ENCODE measurements at regions not wholly inside any gene's neighbourhood (a gene's known extent, or its start where the extent isn't known, plus 50 kb on each side); places are given as distances from the start of the nearest gene placed in this dataset.
"Not testable (repeated sequence)": the region's sequence is repeated elsewhere in the genome, so short reads cannot be mapped to it uniquely, and the experiment has no call there.

DNA sequence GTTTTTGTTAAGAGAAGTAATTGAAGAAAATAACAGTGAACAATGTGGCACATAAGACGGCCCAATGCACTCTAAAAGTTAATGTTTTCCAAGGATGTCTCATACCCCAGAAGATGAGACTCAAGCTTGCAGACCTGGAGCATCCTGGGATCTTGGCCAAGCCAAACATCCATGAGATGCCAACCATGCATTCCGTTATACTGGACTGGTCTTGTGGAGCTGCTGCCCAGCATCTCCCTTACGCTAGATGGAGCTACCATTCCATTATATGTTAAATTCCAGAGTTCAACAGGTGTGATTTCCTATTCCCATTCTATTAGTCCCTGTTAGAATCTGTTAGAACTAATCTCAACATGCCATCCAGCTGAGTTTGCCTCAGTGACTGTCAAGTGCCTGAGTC, 181.8 kb downstream of the PDCD6IP start:
- Histone ChIP-seq H3K36me3 (ENCODE audit: control insufficient read depth, insufficient read depth, low read length) (no peaks in the 10 kb centered on the region), H3K9me3 (ENCODE audit: control insufficient read depth, insufficient read depth, low read depth, low read length) (no peaks in the 10 kb centered on the region), H3K4me3 (ENCODE audit: low read depth in 2 of 2, low read length in 2 of 2) (no peak overlapping the region), H3K27me3 (ENCODE audit: control insufficient read depth, insufficient read depth, low read length) (no peaks in the 10 kb centered on the region), H3K4me1 (ENCODE audit: control insufficient read depth, insufficient read depth, low read length) (no peaks in the 10 kb centered on the region), H3K27ac (ENCODE audit: low read length) (no peak overlapping the region)
- DNase-seq (ENCODE audit: low read depth, low spot score) (peak; percentile 50), ATAC-seq (peak; percentile 91)
- intact Hi-C loops (cut with micrococcal nuclease; ENCODE audit: unreplicated experiment), result loop anchor here (1.0 kb wide), 1 partner anchor 704 kb away; no protein-coding TSS in a partner anchor
- TF ChIP-seq CTCF (IDR thresholded peaks at IDR 0.05), result peak; percentile 71
- TF ChIP-seq SIN3A (IDR thresholded peaks at IDR 0.05; ENCODE audit: borderline replicate concordance, insufficient read depth, low read depth, low read length), result no peak
- TF ChIP-seq POLR2AphosphoS5 (IDR thresholded peaks at IDR 0.05; ENCODE audit: low read depth, low read length), result no peak
- no peak for TF ChIP-seq TCF7L2 (IDR thresholded peaks at IDR 0.05; ENCODE audit: low read depth, low read length)
- TF ChIP-seq, protein P1, sequence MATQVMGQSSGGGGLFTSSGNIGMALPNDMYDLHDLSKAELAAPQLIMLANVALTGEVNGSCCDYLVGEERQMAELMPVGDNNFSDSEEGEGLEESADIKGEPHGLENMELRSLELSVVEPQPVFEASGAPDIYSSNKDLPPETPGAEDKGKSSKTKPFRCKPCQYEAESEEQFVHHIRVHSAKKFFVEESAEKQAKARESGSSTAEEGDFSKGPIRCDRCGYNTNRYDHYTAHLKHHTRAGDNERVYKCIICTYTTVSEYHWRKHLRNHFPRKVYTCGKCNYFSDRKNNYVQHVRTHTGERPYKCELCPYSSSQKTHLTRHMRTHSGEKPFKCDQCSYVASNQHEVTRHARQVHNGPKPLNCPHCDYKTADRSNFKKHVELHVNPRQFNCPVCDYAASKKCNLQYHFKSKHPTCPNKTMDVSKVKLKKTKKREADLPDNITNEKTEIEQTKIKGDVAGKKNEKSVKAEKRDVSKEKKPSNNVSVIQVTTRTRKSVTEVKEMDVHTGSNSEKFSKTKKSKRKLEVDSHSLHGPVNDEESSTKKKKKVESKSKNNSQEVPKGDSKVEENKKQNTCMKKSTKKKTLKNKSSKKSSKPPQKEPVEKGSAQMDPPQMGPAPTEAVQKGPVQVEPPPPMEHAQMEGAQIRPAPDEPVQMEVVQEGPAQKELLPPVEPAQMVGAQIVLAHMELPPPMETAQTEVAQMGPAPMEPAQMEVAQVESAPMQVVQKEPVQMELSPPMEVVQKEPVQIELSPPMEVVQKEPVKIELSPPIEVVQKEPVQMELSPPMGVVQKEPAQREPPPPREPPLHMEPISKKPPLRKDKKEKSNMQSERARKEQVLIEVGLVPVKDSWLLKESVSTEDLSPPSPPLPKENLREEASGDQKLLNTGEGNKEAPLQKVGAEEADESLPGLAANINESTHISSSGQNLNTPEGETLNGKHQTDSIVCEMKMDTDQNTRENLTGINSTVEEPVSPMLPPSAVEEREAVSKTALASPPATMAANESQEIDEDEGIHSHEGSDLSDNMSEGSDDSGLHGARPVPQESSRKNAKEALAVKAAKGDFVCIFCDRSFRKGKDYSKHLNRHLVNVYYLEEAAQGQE (IDR thresholded peaks at IDR 0.05; ENCODE audit: insufficient read depth in 1 of 2, low read depth in 2 of 2, low read length in 1 of 2), result no peak
- CTCF ChIA-PET, result interaction anchor here (0.8 to 1.3 kb wide), 2 partner anchors 95 to 704 kb away, joined by 3 to 4 read pairs; no protein-coding TSS in a partner anchor
- BruUV-seq (replicated peaks), result no TSS peak
- POLR2A ChIA-PET, result no interaction called here
- in situ Hi-C loops (cut with HindIII; ENCODE audit: low pct_unique_long_range_greater_than_20kb, low sequenced_read_pairs), result no loop called here

DNA sequence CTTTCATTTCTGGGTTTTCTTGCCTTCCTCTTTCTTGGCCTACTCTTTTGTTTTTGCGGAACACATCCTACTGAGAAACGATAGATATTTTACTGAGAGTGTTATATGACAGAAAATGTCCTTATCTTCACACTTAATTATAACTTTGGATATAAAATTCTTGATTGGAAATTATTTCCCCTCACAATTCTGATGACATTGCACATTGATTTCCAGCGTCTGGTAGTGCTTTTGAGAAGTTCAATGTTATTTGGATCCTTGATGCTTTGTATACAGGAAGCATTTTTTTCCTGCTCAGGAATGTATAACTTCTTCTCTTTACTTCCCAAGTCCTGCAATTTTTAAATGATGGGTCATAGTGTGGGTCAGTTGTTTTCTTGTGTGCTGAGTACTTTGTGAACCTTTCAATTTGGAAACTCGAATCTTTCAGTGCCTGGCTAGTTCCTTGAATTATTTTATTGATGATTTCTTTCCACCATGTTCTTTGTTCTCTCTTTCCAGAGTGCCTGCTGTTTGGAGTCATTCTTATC, 183.9 kb downstream of the PDCD6IP start:
- ATAC-seq, result no peak
- DNase-seq (ENCODE audit: low read depth, low spot score), result no peak
- CTCF ChIA-PET, result no interaction called here
- Histone ChIP-seq H3K36me3 (ENCODE audit: control insufficient read depth, insufficient read depth, low read length) (no peaks in the 10 kb centered on the region), H3K9me3 (ENCODE audit: control insufficient read depth, insufficient read depth, low read depth, low read length) (no peaks in the 10 kb centered on the region), H3K4me3 (ENCODE audit: low read depth in 2 of 2, low read length in 2 of 2) (no peak overlapping the region), H3K27ac (ENCODE audit: low read length) (no peak overlapping the region), H3K27me3 (ENCODE audit: control insufficient read depth, insufficient read depth, low read length) (no peaks in the 10 kb centered on the region), H3K4me1 (ENCODE audit: control insufficient read depth, insufficient read depth, low read length) (no peaks in the 10 kb centered on the region)
- no TSS peak for BruUV-seq (replicated peaks)
- intact Hi-C loops (cut with micrococcal nuclease; ENCODE audit: unreplicated experiment), result no loop called here
- in situ Hi-C loops (cut with HindIII; ENCODE audit: low pct_unique_long_range_greater_than_20kb, low sequenced_read_pairs), result no loop called here
- POLR2A ChIA-PET, result no interaction called here
- TF ChIP-seq SIN3A (IDR thresholded peaks at IDR 0.05; ENCODE audit: borderline replicate concordance, insufficient read depth, low read depth, low read length) (no peak), CTCF (IDR thresholded peaks at IDR 0.05) (no peak), TCF7L2 (IDR thresholded peaks at IDR 0.05; ENCODE audit: low read depth, low read length) (no peak), POLR2AphosphoS5 (IDR thresholded peaks at IDR 0.05; ENCODE audit: low read depth, low read length) (no peak)
- TF ChIP-seq, protein P1 (IDR thresholded peaks at IDR 0.05; ENCODE audit: insufficient read depth in 1 of 2, low read depth in 2 of 2, low read length in 1 of 2), result no peak

- H3K4me3 ChIP-seq (ENCODE audit: low read depth in 2 of 2, low read length in 2 of 2); BruUV-seq (replicated peaks); POLR2A ChIA-PET; intact Hi-C loops (cut with micrococcal nuclease; ENCODE audit: unreplicated experiment); H3K36me3 ChIP-seq (ENCODE audit: control insufficient read depth, insufficient read depth, low read length); DNase-seq (ENCODE audit: low read depth, low spot score); ATAC-seq; H3K27me3 ChIP-seq (ENCODE audit: control insufficient read depth, insufficient read depth, low read length); H3K9me3 ChIP-seq (ENCODE audit: control insufficient read depth, insufficient read depth, low read depth, low read length); in situ Hi-C loops (cut with HindIII; ENCODE audit: low pct_unique_long_range_greater_than_20kb, low sequenced_read_pairs); H3K27ac ChIP-seq (ENCODE audit: low read length); H3K4me1 ChIP-seq (ENCODE audit: control insufficient read depth, insufficient read depth, low read length); CTCF ChIA-PET: not testable (repeated sequence)
Observed at GRCh38 chr3:33982949-33983348, 184.5 kb downstream of the PDCD6IP start.
